Neuronal stem cell (in vitro differentiated cells): ENCODE measurements at regions not wholly inside any gene's neighbourhood (a gene's known extent, or its start where the extent isn't known, plus 50 kb on each side); places are given as distances from the start of the nearest gene placed in this dataset.
"Not testable (repeated sequence)": the region's sequence is repeated elsewhere in the genome, so short reads cannot be mapped to it uniquely, and the experiment has no call there.

Experiments used
- DNase-seq: peaks from one replicate; pipeline ENCODE4 v3.0.0-alpha.2; 2013; ENCODE audit warnings: low spot score
- H2AFZ ChIP-seq: one replicate; pipeline ENCODE4 v1.6.1; 2013; ENCODE audit warnings: mild to moderate bottlenecking, low read length, inconsistent platforms
- H2AK5ac ChIP-seq: 2 replicates; pipeline ENCODE4 v1.6.1; 2013; ENCODE audit warnings: low read depth, mild to moderate bottlenecking, inconsistent platforms, low read length, moderate library complexity, mixed read lengths
- H2BK120ac ChIP-seq: 2 replicates; pipeline ENCODE4 v1.6.1; 2013; ENCODE audit warnings: low read depth, mild to moderate bottlenecking, inconsistent platforms, low read length, moderate library complexity, mixed read lengths
- H2BK12ac ChIP-seq: one replicate; pipeline ENCODE4 v1.6.1; 2013; ENCODE audit warnings: low read length, inconsistent platforms
- H2BK15ac ChIP-seq: 2 replicates; pipeline ENCODE4 v1.6.1; 2013; ENCODE audit warnings: mild to moderate bottlenecking, low read length, inconsistent platforms, mixed read lengths
- H2BK5ac ChIP-seq: one replicate; pipeline ENCODE4 v1.6.1; 2013; ENCODE audit warnings: inconsistent platforms, mild to moderate bottlenecking, low read length, moderate library complexity
- H3K14ac ChIP-seq: one replicate; pipeline ENCODE4 v1.6.1; 2013; ENCODE audit warnings: low read length, inconsistent platforms
- H3K18ac ChIP-seq: 2 replicates; pipeline ENCODE4 v1.6.1; 2013; ENCODE audit warnings: low read length, inconsistent platforms
- H3K23ac ChIP-seq: 2 replicates; pipeline ENCODE4 v1.6.1; 2013; ENCODE audit warnings: low read depth, mild to moderate bottlenecking, mixed read lengths, low read length, inconsistent platforms; ENCODE audit not compliant: poor library complexity
- H3K27ac ChIP-seq: replicated peaks from 3 replicates; pipeline ENCODE4 v1.5.1; 2013; ENCODE audit warnings: low read length, inconsistent platforms
- H3K27me3 ChIP-seq, 3 experiments: 2 replicates each; pipeline ENCODE4 v1.6.1; 2013; ENCODE audit warnings: low read length in 3 of 3, mild to moderate bottlenecking in 2 of 3, inconsistent platforms in 1 of 3, low read depth in 1 of 3, mixed read lengths in 1 of 3, moderate library complexity in 1 of 3; ENCODE audit not compliant: control insufficient read depth in 3 of 3, insufficient read depth in 3 of 3
- H3K36me3 ChIP-seq, 2 donors: replicated peaks in 1 of 2; 2 replicates each; pipeline ENCODE4 v1.6.1; 2013; ENCODE audit warnings: low read length in 2 of 2; ENCODE audit not compliant: control insufficient read depth in 2 of 2, insufficient read depth in 2 of 2
- H3K4ac ChIP-seq: 2 replicates; pipeline ENCODE4 v1.6.1; 2013; ENCODE audit warnings: inconsistent platforms, mild to moderate bottlenecking, low read length, moderate library complexity
- H3K4me1 ChIP-seq, 2 donors: 1 replicate in 1 of 2; 2 replicates in 1 of 2; pipeline ENCODE4 v1.6.1; 2013; ENCODE audit warnings: low read length in 2 of 2, low read depth in 1 of 2; ENCODE audit not compliant: control insufficient read depth in 2 of 2, insufficient read depth in 1 of 2
- H3K4me2 ChIP-seq: one replicate; pipeline ENCODE4 v1.6.1; 2013; ENCODE audit warnings: mild to moderate bottlenecking, low read length, inconsistent platforms; ENCODE audit not compliant: insufficient read depth, poor library complexity, severe bottlenecking
- H3K4me3 ChIP-seq, 2 donors: 2 replicates each; pipeline ENCODE4 v1.5.1; 2013; ENCODE audit warnings: low read length in 2 of 2, mild to moderate bottlenecking in 2 of 2, inconsistent platforms in 1 of 2, moderate library complexity in 1 of 2
- H3K79me1 ChIP-seq: one replicate; pipeline ENCODE4 v1.6.1; 2013; ENCODE audit warnings: low read depth, mild to moderate bottlenecking, inconsistent platforms, low read length, moderate library complexity
- H3K9ac ChIP-seq: one replicate; pipeline ENCODE4 v1.6.1; 2013; ENCODE audit warnings: mild to moderate bottlenecking, low read depth, low read length, inconsistent platforms; ENCODE audit not compliant: poor library complexity
- H3K9me3 ChIP-seq, 2 donors: replicated peaks in 1 of 2; 2 replicates each; pipeline versions ENCODE3 to v1.6.1; 2013; ENCODE audit warnings: low read length in 2 of 2, mild to moderate bottlenecking in 2 of 2, inconsistent platforms in 1 of 2, low read depth in 1 of 2, mixed read lengths in 1 of 2, moderate library complexity in 1 of 2; ENCODE audit not compliant: control insufficient read depth in 2 of 2, insufficient read depth in 1 of 2
- H4K8ac ChIP-seq: one replicate; pipeline ENCODE4 v1.6.1; 2013; ENCODE audit warnings: low read depth, mild to moderate bottlenecking, inconsistent platforms, low read length, moderate library complexity
- H4K91ac ChIP-seq: one replicate; pipeline ENCODE4 v1.6.1; 2013; ENCODE audit warnings: low read length, low read depth, mild to moderate bottlenecking, inconsistent platforms; ENCODE audit not compliant: poor library complexity
- WGBS, 2 donors: extraction: QIAGEN DNeasy Blood & Tissue Kit; methylation state at CpG; one replicate each; pipeline ENCODE4 v1.1.7; 2013; ENCODE audit warnings: missing lambda C conversion rate in 2 of 2, mixed read lengths in 1 of 2; ENCODE audit not compliant: insufficient read length in 2 of 2, insufficient replicate concordance in 1 of 2; ENCODE audit errors: extremely low coverage in 2 of 2; 5-methylcytosine and 5-hydroxymethylcytosine counted together

DNA sequence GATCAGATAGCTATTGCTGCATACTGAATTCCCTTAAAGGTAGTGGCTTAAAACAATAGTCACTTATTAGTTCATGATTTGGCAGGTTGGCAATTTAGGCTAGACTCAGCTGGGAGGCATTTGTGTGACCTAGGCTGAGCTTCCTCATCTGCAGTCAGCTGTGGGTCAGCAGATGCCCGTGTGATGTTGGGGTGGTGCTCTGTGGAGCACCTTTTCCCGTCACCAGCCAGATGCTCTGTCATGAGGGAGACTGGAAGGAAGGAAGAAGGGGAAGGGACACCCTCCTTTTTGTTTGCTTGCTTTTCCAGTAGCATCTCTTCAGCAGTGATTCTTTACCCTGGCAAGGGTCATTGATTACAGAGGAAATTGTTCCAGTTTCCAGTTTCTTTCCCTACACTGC, 99.1 kb downstream of the NPIPB5 start:
- not testable (repeated sequence) for H2BK12ac ChIP-seq, H3K4me2 ChIP-seq, H3K18ac ChIP-seq, H4K8ac ChIP-seq, H3K79me1 ChIP-seq, H3K27ac ChIP-seq, H3K23ac ChIP-seq, H3K14ac ChIP-seq, H2AFZ ChIP-seq, H2BK15ac ChIP-seq, H3K4ac ChIP-seq, H3K9ac ChIP-seq, H3K9me3 ChIP-seq, H4K91ac ChIP-seq, H3K4me3 ChIP-seq, H2BK5ac ChIP-seq, H2BK120ac ChIP-seq, H2AK5ac ChIP-seq, H3K36me3 ChIP-seq, H3K4me1 ChIP-seq, DNase-seq, H3K27me3 ChIP-seq
- no CpG with 5 or more reads among the region's 2 CpGs for WGBS, 2 donors

DNA sequence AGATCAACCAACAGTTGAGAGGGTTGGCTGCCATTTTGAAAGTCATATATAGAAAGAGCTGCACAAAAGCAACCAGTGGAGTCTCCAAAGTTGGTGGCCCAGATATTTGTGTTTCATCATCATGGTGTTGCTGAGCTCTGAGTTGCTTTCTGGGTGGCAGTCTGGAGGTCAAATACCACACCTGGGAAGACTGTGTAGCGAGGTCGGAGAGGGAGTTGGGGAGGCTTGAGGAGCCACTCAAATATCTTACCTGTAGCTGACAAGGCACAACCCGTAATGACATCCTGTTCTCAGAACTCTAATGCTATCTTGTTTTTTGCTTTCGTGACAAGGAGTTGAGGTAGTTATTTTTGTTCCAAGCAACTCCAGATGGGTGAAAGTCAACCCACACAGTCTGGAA, 100.4 kb downstream of the NPIPB5 start:
- H3K9me3 ChIP-seq, H4K8ac ChIP-seq, H3K4ac ChIP-seq, H3K18ac ChIP-seq, H3K27me3 ChIP-seq, H2AK5ac ChIP-seq, H2AFZ ChIP-seq, H3K4me2 ChIP-seq, H4K91ac ChIP-seq, H3K4me3 ChIP-seq, H2BK120ac ChIP-seq, H2BK12ac ChIP-seq, H3K36me3 ChIP-seq, H3K27ac ChIP-seq, DNase-seq, H2BK15ac ChIP-seq, H3K4me1 ChIP-seq, H3K79me1 ChIP-seq, H2BK5ac ChIP-seq, H3K14ac ChIP-seq, H3K9ac ChIP-seq, H3K23ac ChIP-seq: not testable (repeated sequence)
- no CpG with 5 or more reads among the region's 4 CpGs for WGBS, 2 donors

DNA sequence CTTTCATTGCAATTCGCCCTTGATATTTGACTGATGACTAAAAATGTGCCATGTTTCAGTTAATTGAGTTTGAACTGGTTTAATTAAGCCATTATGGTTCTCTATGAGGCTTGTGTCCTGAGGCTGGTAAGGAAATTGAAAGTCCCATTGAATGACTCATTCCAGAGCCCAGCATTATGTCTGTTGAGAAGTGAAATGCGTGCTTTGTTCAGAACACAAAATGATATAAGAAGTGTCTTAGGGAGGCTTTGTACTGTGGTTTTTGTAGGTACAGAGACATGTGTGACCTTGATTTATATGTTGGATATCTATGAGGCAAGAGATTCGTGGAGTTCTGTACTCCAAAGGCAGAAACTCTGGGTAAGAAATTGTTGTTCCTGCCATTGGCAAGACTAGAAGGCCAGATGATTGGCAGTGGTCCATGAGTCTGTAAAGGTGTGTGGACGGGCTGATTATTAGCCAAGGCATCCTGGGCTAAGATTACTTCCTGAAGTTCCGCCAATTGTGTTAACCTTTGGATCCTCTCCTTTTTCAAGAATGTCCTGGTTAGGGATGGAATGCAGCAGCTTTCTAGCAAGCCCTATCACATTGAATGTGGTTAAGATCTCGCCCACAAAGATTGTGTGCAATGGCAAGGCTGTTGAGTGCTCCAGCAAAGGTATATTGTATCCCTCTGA, 103.7 kb downstream of the NPIPB5 start:
- Histone ChIP-seq H3K4me1 (peaks cover 0 to 4% of the 10 kb centered on the region in 2 donors), H3K23ac (no peak overlapping the region), H3K9me3 (no peaks in the 10 kb centered on the region), H2BK12ac (no peak overlapping the region), H3K14ac (no peak overlapping the region), H2BK15ac (no peak overlapping the region), H3K4ac (no peak overlapping the region), H2AK5ac (no peak overlapping the region), H3K9ac (no peak overlapping the region), H3K18ac (no peak overlapping the region), H2BK5ac (no peak overlapping the region), H4K91ac (no peak overlapping the region), H3K79me1 (no peaks in the 10 kb centered on the region), H3K36me3 (no peaks in the 10 kb centered on the region), H3K27me3 (peaks cover 0 to 7% (median 0%) of the 10 kb centered on the region in 3 experiments), H3K4me2 (no peak overlapping the region), H4K8ac (no peak overlapping the region), H2BK120ac (no peak overlapping the region), H3K27ac (no peak overlapping the region), H3K4me3 (no peak overlapping the region), H2AFZ (no peak overlapping the region)
- no peak for DNase-seq
- WGBS, 2 donors, result no CpG with 5 or more reads among the region's 6 CpGs

DNA sequence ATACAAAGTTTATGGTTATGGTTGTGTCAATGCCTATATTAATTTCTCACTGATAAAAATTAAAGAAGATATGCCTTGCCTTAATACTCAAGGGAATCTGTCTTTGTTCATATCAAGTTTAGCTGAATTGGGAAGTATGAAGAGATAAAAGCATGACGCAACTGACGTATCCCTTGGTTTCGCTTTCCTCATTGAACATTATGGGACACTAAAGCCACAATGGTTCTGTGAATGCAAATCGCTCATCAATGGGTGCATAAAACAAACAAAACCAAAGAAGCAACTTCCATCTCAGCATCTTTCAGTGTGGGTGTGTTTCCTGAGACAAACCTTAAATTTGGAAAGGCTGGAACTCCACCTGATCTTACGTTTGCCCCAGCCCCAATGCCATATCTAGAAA, 108.2 kb downstream of the NPIPB5 start:
- no CpG with 5 or more reads among the region's 5 CpGs for WGBS, 2 donors

More for the DNA sequence above, 108.2 kb downstream of the NPIPB5 start:
- no peaks in the 10 kb centered on the region for H3K9me3 ChIP-seq
- H3K18ac ChIP-seq, result no peak overlapping the region
- no peak overlapping the region for H2BK120ac ChIP-seq
- no peak overlapping the region for H2AK5ac ChIP-seq
- no peak overlapping the region for H3K14ac ChIP-seq
- H3K36me3 ChIP-seq, result no peaks in the 10 kb centered on the region
- no peak overlapping the region for H3K4ac ChIP-seq
- H3K4me2 ChIP-seq, result no peak overlapping the region
- no peak overlapping the region for H2AFZ ChIP-seq
- no peak for DNase-seq
- no peak overlapping the region for H3K23ac ChIP-seq
- H3K79me1 ChIP-seq, result no peaks in the 10 kb centered on the region
- H3K27ac ChIP-seq, result no peak overlapping the region
- H2BK12ac ChIP-seq, result no peak overlapping the region
- H2BK15ac ChIP-seq, result no peak overlapping the region
- no peak overlapping the region for H4K8ac ChIP-seq
- no peak overlapping the region for H3K9ac ChIP-seq
- H2BK5ac ChIP-seq, result no peak overlapping the region
- H3K4me3 ChIP-seq, result no peak overlapping the region
- peaks cover 0 to 13% (median 0%) of the 10 kb centered on the region in 3 experiments for H3K27me3 ChIP-seq
- H3K4me1 ChIP-seq, result peaks cover 0 to 4% of the 10 kb centered on the region in 2 donors
- H4K91ac ChIP-seq, result no peak overlapping the region
